NCI-H1417 treated with DMSO at 0.1 percent for 48 hours (cell line): ENCODE measurements at regions not wholly inside any gene's neighbourhood (a gene's known extent, or its start where the extent isn't known, plus 50 kb on each side); places are given as distances from the start of the nearest gene placed in this dataset.

ENCODE experiments used
- DNase-seq: peaks from one replicate; lab custom pipeline; 2025; lab: John Stamatoyannopoulos, UW

- no peak for DNase-seq
Observed at GRCh38 chrX:107502316-107502715, 52.9 kb downstream of the FRMPD3 start.

DNA sequence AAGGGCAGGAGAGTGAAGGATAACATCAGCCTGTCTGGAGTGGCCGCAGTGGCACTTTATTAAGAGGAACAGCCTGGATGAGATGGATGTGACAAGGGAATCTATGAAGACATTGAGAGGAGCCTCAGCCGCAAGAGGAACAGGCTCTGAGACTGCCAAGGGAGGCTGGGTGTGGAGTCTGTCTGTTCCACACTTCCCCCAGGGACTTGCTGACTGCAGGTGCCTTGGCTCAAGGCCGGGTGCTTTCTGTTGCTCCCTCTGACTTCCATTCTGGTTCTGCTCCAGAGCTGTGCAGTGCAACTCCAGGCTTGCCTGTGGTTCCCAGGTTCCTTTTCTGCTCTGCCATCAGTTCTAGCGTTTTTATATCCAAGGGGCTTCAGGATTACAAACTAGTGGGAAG lies 54.6 kb downstream of the FRMPD3 start:
- no peak for DNase-seq

GRCh38 chrX:107505223-107505622 lies 55.8 kb downstream of the FRMPD3 start:
- DNase-seq, result no peak

GRCh38 chrX:107506596-107507031 lies 57.2 kb downstream of the FRMPD3 start:
- no peak for DNase-seq

DNA sequence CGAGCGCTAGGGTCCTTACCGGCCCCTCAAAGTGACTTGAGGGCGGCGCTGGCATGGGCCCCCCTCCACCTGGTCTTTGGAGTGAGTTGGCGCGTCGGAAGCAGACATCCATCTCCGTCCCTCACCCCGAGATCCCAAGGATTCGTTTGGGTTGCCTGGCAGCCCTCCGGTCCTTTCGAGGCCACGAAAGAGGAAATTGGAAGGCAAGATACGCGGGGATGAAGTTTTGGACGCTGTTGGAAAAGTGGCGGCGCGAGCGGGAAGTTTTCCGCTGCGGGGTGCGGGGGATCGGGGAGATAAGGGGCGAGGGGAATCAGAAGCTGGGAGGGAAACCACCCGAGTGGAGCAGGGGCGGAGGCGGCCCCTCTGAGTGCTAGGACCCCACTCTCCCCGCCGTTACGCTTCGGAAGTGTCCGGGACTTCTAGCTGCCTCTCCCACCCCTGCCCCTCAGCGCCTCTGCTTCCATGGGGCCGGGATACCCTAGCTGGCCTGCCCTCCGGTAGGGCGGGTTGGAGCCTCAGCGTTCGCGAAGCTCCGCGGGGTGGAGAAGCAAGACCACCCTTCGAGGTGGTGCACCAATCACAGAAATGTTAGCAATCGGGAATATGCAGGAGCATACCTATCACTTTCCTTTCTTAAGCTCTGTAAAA lies 57.8 kb downstream of the FRMPD3 start:
- DNase-seq, result no peak

DNA sequence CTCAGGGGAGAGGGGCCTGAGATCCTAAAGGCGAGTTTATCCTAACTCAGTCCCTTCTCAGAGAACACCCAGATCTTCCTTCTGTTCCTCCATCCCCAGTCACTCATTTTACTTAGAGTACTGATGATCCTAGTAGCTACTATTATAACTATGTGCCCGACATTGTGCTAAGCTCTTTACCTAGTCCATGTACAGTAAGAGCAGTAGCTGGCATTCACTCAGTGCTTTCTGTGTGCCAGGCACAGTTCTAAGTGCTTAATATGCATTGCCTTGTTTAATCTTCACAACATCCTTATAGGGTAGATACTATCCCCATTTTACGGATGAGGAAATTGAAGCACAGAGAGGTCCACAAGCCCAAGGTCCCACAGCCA lies 58.3 kb downstream of the FRMPD3 start:
- DNase-seq, result no peak

DNA sequence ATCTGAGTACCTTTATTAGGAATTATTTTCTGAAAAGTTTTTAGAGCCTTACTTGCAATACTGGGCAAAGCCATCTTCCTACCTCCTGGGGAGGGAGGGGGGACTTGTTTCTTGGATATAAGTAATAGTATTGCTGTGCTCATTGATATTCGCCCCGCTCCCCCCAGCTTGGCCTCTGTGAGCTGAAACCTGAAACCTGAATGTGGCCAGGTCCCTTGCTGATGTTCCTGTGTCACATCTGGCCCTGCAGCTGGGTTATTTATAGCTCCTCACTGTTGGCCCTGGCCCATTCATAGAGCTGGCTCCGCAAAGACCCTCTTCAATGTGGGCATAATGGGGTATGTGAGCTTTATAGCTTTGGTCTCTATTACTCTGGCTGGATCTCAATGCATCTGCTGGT lies 59.5 kb downstream of the FRMPD3 start:
- DNase-seq, result no peak

DNA sequence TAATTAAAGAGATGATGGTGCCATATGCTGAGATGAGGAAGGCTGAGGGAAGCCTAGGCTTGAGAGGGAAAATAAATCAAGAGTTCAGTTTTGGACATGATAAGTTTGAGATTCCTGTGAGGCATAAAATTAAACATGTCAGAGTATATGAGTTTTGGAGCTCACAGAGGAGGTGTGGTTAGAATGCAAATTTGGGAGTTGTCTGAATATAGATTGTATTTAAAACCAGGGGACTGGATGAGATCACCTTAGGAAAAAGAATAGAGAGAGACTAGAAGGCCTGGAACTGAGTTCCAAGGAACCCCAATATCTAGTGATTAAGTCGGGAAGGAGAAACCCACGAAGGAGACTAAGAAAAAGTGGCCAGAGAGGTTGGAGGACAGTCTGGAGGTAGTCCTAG lies 65.5 kb downstream of the FRMPD3 start:
- DNase-seq, result no peak

- no peak for DNase-seq
Observed at GRCh38 chrX:107521877-107522586, 72.6 kb downstream of the FRMPD3 start.

- no peak for DNase-seq
Observed at GRCh38 chrX:107522901-107523300, 73.4 kb downstream of the FRMPD3 start.

- DNase-seq, result no peak
Observed at GRCh38 chrX:107526141-107526540, 76.7 kb downstream of the FRMPD3 start.

GRCh38 chrX:107530141-107530540 lies 80.7 kb downstream of the FRMPD3 start:
- no peak for DNase-seq

DNA sequence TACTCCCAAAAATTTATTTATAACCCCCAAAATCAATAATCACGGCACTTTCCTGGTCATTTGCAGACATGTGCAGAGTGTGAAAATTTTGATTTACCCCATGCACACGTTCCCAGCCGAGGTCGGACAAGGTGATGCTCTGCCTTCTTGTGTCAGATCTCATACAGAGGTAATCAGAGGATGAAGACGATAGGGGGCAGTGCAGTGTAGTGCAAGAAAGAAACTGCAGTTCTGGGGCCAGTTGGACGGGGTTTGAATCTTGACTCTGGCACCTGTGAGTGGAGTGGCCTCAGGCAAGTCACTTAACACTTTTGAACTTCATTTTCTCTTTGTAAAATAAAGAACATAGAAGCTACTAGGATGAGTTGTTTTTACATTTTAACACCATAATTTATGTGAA lies 88.4 kb downstream of the FRMPD3 start:
- no peak for DNase-seq

- no peak for DNase-seq
Observed at GRCh38 chrX:107541244-107541643, 87.1 kb upstream of the PRPS1 start.

- DNase-seq, result no peak
Observed at GRCh38 chrX:107542040-107542439, 86.3 kb upstream of the PRPS1 start.

GRCh38 chrX:107542500-107542899 lies 85.8 kb upstream of the PRPS1 start:
- DNase-seq, result no peak

DNA sequence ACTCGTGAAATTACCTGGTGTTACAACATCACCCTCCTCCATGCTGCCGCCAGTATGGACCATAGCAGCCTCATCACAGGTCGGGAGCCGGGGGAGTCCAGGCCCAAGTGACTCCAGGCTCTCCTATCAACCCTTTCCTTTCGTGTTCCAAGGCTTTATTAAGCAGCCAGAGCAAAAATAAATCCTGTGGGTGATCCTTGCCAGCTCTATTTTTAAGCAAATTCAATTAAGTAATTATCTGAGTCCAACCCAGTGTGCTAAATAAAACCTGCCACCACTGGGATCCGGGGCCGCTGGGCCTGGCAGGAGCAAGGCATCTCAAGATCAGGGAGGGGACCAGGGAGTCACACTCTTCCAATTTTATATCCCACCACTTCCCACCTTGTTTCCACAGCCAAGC lies 80.7 kb upstream of the PRPS1 start:
- no peak for DNase-seq

DNA sequence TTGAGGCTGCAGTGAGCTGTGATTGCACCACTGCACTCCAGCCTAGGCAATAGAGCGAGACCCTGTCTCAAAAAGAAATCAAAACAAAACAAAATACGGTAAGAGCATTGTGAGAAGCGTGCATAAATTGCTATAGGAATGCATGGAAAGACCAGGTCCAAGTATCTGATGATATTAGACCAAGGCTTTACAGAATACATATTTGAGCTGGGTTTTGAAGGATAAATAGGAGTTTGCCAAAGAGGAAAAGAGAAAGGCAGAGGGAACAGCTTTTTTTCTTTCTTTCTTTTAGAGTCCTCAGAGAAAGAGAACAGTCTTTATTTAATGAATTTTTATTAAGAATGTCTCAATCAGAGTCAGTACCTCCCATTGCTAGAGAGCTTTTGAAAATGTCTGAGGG lies 79.5 kb upstream of the PRPS1 start:
- DNase-seq, result no peak

DNA sequence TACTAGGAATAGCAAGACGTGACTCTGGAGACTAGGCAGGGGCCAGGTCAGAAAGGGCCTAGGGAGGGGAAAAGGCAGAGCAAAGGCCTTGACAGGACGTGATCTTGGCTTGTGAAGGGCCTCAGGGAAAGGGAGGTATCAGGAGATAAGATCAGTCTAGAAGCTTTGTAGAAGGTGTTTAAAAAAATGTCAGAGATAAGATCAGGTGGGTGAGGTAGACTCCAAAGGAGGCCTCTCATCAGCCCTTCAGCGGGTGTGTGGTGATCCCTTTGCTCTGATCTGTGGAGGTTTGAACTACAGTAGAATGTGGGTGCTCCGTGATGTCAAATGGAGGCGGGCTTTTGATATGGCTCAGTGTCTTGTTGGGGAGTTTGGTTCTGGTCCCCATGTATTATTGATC lies 78.8 kb upstream of the PRPS1 start:
- no peak for DNase-seq

GRCh38 chrX:107551546-107551945 lies 76.8 kb upstream of the PRPS1 start:
- DNase-seq, result no peak

- DNase-seq, result no peak
Observed at GRCh38 chrX:107552930-107553329, 75.4 kb upstream of the PRPS1 start.

DNA sequence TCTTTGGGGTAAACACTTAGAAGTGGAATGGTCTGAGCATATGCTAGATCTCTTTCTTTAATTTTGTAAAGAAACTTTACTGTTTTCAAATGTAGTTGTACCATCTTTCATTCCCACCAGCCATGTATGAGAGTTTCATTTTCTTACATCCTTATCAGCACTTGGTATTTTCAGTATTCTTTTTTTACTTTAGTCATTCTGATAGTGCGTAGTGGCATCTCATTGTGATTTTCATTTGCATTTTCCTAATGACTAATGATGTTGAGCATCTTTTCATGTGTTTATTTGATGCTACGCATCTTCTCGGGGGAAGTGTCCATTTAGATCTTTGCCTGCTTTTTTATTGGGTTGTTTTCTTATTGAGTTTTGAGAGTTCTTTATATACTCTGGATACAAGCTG lies 71.3 kb upstream of the PRPS1 start:
- DNase-seq, result no peak

- no peak for DNase-seq
Observed at GRCh38 chrX:107559506-107559905, 68.8 kb upstream of the PRPS1 start.

- no peak for DNase-seq
Observed at GRCh38 chrX:107560041-107560440, 68.3 kb upstream of the PRPS1 start.
